ENCODE measurements at regions not wholly inside any gene's neighbourhood (a gene's known extent, or its start where the extent isn't known, plus 50 kb on each side); places are given as distances from the start of the nearest gene placed in this dataset.

- TF ChIP-seq TSHZ2 (CRISPR knock-in tag; IDR thresholded peaks at IDR 0.05) (no peak), BACH2 (CRISPR knock-in tag; IDR thresholded peaks at IDR 0.05; ENCODE audit: borderline replicate concordance) (no peak), RARB (CRISPR knock-in tag; IDR thresholded peaks at IDR 0.05) (no peak), ZFP30 (CRISPR knock-in tag; IDR thresholded peaks at IDR 0.05) (no peak), ARNTL (CRISPR knock-in tag; IDR thresholded peaks at IDR 0.05; ENCODE audit: borderline replicate concordance, low read depth) (no peak)
- TF ChIP-seq, protein P1, sequence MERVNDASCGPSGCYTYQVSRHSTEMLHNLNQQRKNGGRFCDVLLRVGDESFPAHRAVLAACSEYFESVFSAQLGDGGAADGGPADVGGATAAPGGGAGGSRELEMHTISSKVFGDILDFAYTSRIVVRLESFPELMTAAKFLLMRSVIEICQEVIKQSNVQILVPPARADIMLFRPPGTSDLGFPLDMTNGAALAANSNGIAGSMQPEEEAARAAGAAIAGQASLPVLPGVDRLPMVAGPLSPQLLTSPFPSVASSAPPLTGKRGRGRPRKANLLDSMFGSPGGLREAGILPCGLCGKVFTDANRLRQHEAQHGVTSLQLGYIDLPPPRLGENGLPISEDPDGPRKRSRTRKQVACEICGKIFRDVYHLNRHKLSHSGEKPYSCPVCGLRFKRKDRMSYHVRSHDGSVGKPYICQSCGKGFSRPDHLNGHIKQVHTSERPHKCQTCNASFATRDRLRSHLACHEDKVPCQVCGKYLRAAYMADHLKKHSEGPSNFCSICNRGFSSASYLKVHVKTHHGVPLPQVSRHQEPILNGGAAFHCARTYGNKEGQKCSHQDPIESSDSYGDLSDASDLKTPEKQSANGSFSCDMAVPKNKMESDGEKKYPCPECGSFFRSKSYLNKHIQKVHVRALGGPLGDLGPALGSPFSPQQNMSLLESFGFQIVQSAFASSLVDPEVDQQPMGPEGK (CRISPR knock-in tag; IDR thresholded peaks at IDR 0.05; ENCODE audit: borderline replicate concordance), result no peak
- TF ChIP-seq, protein P2, sequence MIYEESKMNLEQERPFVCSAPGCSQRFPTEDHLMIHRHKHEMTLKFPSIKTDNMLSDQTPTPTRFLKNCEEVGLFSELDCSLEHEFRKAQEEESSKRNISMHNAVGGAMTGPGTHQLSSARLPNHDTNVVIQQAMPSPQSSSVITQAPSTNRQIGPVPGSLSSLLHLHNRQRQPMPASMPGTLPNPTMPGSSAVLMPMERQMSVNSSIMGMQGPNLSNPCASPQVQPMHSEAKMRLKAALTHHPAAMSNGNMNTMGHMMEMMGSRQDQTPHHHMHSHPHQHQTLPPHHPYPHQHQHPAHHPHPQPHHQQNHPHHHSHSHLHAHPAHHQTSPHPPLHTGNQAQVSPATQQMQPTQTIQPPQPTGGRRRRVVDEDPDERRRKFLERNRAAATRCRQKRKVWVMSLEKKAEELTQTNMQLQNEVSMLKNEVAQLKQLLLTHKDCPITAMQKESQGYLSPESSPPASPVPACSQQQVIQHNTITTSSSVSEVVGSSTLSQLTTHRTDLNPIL (CRISPR knock-in tag; IDR thresholded peaks at IDR 0.05; ENCODE audit: low read depth), result no peak
Observed at GRCh38 chr2:9137379-9138150, 69.0 kb upstream of the ASAP2 start.
